Astrocyte (in vitro differentiated cells and primary cell): ENCODE measurements at regions not wholly inside any gene's neighbourhood (a gene's known extent, or its start where the extent isn't known, plus 50 kb on each side); places are given as distances from the start of the nearest gene placed in this dataset.

ENCODE experiments used
- DNase-seq: peaks from one replicate; pipeline ENCODE4 v3.0.0-alpha.2; 2010; ENCODE audit warnings: low read depth
- FAIRE-seq: peaks from 2 replicates; lab custom pipeline; 2011; peaks lifted over from hg19 to GRCh38; lab: Jason Lieb, UNC
- H2AFZ ChIP-seq: 2 replicates; pipeline ENCODE4 v1.6.0; 2012; ENCODE audit warnings: low read depth, low read length, inconsistent platforms
- H3K27ac ChIP-seq: 2 replicates; pipeline ENCODE4 v1.5.1; 2011; ENCODE audit warnings: low read depth, low read length, inconsistent platforms
- H3K27me3 ChIP-seq: 2 replicates; pipeline ENCODE4 v1.6.0; 2011; ENCODE audit warnings: low read length, inconsistent platforms; ENCODE audit not compliant: insufficient read depth
- H3K36me3 ChIP-seq: 2 replicates; pipeline ENCODE4 v1.5.1; 2011; ENCODE audit warnings: low read length, inconsistent platforms; ENCODE audit not compliant: insufficient read depth
- H3K4me1 ChIP-seq: 2 replicates; pipeline ENCODE4 v1.5.1; 2011; ENCODE audit warnings: low read length, inconsistent platforms; ENCODE audit not compliant: insufficient read depth
- H3K4me2 ChIP-seq: 2 replicates; pipeline ENCODE4 v1.6.0; 2012; ENCODE audit warnings: low read length, inconsistent platforms
- H3K4me3 ChIP-seq: 2 replicates; pipeline ENCODE4 v1.5.1; 2011; ENCODE audit warnings: low read depth, mild to moderate bottlenecking, low read length, inconsistent platforms; ENCODE audit not compliant: insufficient read depth
- H3K79me2 ChIP-seq: 2 replicates; pipeline ENCODE4 v1.6.0; 2012; ENCODE audit warnings: mild to moderate bottlenecking, low read length, inconsistent platforms; ENCODE audit not compliant: insufficient read depth
- H3K9ac ChIP-seq: 2 replicates; pipeline ENCODE4 v1.6.0; 2012; ENCODE audit warnings: mild to moderate bottlenecking, low read length, inconsistent platforms
- H3K9me3 ChIP-seq: 2 replicates; pipeline ENCODE4 v1.5.1; 2012; ENCODE audit warnings: low read depth, mild to moderate bottlenecking, low read length, inconsistent platforms; ENCODE audit not compliant: insufficient read depth
- H4K20me1 ChIP-seq: 2 replicates; pipeline ENCODE4 v1.6.0; 2012; ENCODE audit warnings: low read length, inconsistent platforms; ENCODE audit not compliant: insufficient read depth
- H3K27ac Mint-ChIP-seq: one replicate; pipeline ENCODE4 v1.8.0; 2021; ENCODE audit warnings: mild to moderate bottlenecking, mixed read lengths; ENCODE audit not compliant: unreplicated experiment
- H3K27me3 Mint-ChIP-seq: one replicate; pipeline ENCODE4 v1.8.0; 2021; ENCODE audit warnings: low read depth, mixed read lengths; ENCODE audit not compliant: unreplicated experiment
- H3K36me3 Mint-ChIP-seq: one replicate; pipeline ENCODE4 v1.8.0; 2021; ENCODE audit warnings: low read depth, mixed read lengths; ENCODE audit not compliant: unreplicated experiment
- H3K4me1 Mint-ChIP-seq: one replicate; pipeline ENCODE4 v1.8.0; 2021; ENCODE audit warnings: low read depth, mixed read lengths; ENCODE audit not compliant: unreplicated experiment
- H3K4me3 Mint-ChIP-seq: one replicate; pipeline ENCODE4 v1.8.0; 2021; ENCODE audit warnings: mild to moderate bottlenecking, moderate library complexity, mixed read lengths; ENCODE audit not compliant: unreplicated experiment
- H3K9me3 Mint-ChIP-seq: one replicate; pipeline ENCODE4 v1.8.0; 2021; ENCODE audit warnings: mild to moderate bottlenecking, mixed read lengths; ENCODE audit not compliant: unreplicated experiment
- EZH2 ChIP-seq: IDR thresholded peaks from 2 replicates; pipeline ENCODE4 v1.6.1; 2012; ENCODE audit warnings: mild to moderate bottlenecking, low read length, inconsistent platforms; ENCODE audit not compliant: insufficient read depth
- TF ChIP-seq, protein P1 (sequence below): IDR thresholded peaks from 2 replicates; pipeline ENCODE4 v1.5.1; 2011; ENCODE audit warnings: low read depth, mild to moderate bottlenecking, inconsistent platforms, low read length, moderate library complexity; ENCODE audit not compliant: insufficient read depth

DNA sequence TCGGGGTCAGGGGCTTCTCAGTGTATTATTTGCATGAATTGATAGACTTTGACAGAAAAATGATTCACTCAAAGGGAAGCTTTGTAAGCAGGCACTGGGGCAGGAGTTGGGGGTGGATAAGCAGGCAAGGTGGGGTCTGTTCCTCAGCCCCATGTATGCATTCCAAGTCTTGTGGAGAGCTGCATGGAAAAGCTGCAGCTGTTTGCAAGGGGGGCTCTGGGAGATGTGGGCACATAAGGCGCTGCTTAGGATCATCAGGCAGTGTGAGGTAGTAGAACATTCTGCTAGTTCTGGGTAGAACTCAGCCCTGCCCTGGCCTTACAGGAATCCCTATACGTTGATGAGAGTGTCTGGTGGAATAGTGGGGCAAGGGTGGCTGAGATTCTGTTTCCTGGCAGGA lies 154.2 kb upstream of the LRIG1 start:
- Mint-ChIP-seq H3K4me3 (no peak overlapping the region), H3K9me3 (peaks cover 4% of the 10 kb centered on the region), H3K4me1 (no peaks in the 10 kb centered on the region), H3K27me3 (peaks cover 3% of the 10 kb centered on the region), H3K36me3 (no peaks in the 10 kb centered on the region), H3K27ac (no peak overlapping the region)
- Histone ChIP-seq H3K4me2 (no peak overlapping the region), H3K79me2 (no peaks in the 10 kb centered on the region), H4K20me1 (no peaks in the 10 kb centered on the region), H3K9ac (no peak overlapping the region), H3K9me3 (no peaks in the 10 kb centered on the region), H2AFZ (no peak overlapping the region), H3K4me3 (no peak overlapping the region), H3K27ac (no peak overlapping the region), H3K27me3 (no peaks in the 10 kb centered on the region), H3K4me1 (no peaks in the 10 kb centered on the region), H3K36me3 (no peaks in the 10 kb centered on the region)
- FAIRE-seq = no peak
- no peak for TF ChIP-seq EZH2
- TF ChIP-seq, protein P1, sequence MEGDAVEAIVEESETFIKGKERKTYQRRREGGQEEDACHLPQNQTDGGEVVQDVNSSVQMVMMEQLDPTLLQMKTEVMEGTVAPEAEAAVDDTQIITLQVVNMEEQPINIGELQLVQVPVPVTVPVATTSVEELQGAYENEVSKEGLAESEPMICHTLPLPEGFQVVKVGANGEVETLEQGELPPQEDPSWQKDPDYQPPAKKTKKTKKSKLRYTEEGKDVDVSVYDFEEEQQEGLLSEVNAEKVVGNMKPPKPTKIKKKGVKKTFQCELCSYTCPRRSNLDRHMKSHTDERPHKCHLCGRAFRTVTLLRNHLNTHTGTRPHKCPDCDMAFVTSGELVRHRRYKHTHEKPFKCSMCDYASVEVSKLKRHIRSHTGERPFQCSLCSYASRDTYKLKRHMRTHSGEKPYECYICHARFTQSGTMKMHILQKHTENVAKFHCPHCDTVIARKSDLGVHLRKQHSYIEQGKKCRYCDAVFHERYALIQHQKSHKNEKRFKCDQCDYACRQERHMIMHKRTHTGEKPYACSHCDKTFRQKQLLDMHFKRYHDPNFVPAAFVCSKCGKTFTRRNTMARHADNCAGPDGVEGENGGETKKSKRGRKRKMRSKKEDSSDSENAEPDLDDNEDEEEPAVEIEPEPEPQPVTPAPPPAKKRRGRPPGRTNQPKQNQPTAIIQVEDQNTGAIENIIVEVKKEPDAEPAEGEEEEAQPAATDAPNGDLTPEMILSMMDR = no peak
- DNase-seq = no peak

DNA sequence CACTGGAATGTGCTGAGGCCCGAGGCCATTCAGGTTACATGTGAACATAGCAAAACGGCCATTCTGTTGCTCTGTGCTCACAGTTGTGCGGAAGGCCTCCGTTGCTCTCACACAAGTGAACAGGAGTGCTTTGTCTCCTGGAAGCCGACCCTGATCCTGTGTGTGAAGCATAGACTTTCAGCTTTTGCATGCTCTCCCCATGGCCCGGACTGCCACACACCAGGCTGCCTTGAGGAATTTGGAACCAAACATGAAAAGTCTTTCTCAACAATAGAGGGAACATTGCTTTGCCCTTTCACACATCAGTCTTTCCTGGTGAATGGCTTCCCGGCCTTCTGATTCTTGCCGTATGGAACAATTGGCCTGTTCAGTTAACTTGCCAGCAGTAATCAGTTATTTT lies 154.8 kb upstream of the LRIG1 start:
- Histone ChIP-seq H3K27ac (no peak overlapping the region), H3K36me3 (no peaks in the 10 kb centered on the region)
- no peak for FAIRE-seq

DNA sequence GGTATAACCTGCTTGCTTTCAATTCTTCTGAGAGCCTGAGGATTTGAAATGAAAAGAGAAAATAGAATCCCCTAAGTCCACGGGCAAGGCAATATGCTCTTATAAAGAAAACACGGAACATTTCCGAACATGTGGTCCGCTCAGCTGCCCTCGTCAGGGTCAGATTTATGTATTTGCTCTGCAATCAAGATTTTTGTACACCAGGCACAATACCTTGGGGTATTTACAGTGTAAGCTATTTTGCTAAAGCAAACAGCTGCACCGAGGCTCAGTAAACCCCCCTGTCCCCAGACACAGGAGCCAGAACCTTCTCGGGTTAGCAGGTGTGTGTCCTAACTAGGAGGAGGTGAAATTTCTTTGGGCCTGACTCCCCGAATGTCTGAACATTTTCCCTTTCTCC lies 155.8 kb upstream of the LRIG1 start:
- DNase-seq = no peak
- Histone ChIP-seq H3K27me3 (no peaks in the 10 kb centered on the region), H3K27ac (no peak overlapping the region), H3K9me3 (no peaks in the 10 kb centered on the region), H3K79me2 (no peaks in the 10 kb centered on the region), H3K9ac (no peak overlapping the region), H3K4me3 (no peak overlapping the region), H3K36me3 (no peaks in the 10 kb centered on the region), H4K20me1 (no peaks in the 10 kb centered on the region), H3K4me2 (no peak overlapping the region), H2AFZ (no peak overlapping the region), H3K4me1 (no peaks in the 10 kb centered on the region)
- TF ChIP-seq EZH2 = no peak
- TF ChIP-seq, protein P1 = no peak
- no peak overlapping the region for H3K27ac Mint-ChIP-seq
- peaks cover 7% of the 10 kb centered on the region for H3K9me3 Mint-ChIP-seq
- no peaks in the 10 kb centered on the region for H3K36me3 Mint-ChIP-seq
- FAIRE-seq = no peak
- H3K27me3 Mint-ChIP-seq = peaks cover 3% of the 10 kb centered on the region
- no peaks in the 10 kb centered on the region for H3K4me1 Mint-ChIP-seq
- no peak overlapping the region for H3K4me3 Mint-ChIP-seq

More for the DNA sequence above, 154.8 kb upstream of the LRIG1 start:
- Histone ChIP-seq H3K79me2 (no peaks in the 10 kb centered on the region), H3K4me2 (no peak overlapping the region), H2AFZ (no peak overlapping the region), H3K9ac (no peak overlapping the region), H3K27me3 (no peaks in the 10 kb centered on the region), H4K20me1 (no peaks in the 10 kb centered on the region), H3K9me3 (no peaks in the 10 kb centered on the region), H3K4me1 (no peaks in the 10 kb centered on the region), H3K4me3 (no peak overlapping the region)
- H3K27ac Mint-ChIP-seq = no peak overlapping the region
- no peak overlapping the region for H3K4me3 Mint-ChIP-seq
- peaks cover 4% of the 10 kb centered on the region for H3K9me3 Mint-ChIP-seq
- no peaks in the 10 kb centered on the region for H3K36me3 Mint-ChIP-seq
- DNase-seq = no peak
- H3K27me3 Mint-ChIP-seq = peaks cover 3% of the 10 kb centered on the region
- TF ChIP-seq EZH2 = no peak
- TF ChIP-seq, protein P1 = no peak
- H3K4me1 Mint-ChIP-seq = no peaks in the 10 kb centered on the region
